Left colon (tissue), 2 donors: ENCODE measurements at regions not wholly inside any gene's neighbourhood (a gene's known extent, or its start where the extent isn't known, plus 50 kb on each side); places are given as distances from the start of the nearest gene placed in this dataset.

Experiments
- ATAC-seq: fragments of 200-7000 bp; cut with Tn5 transposase; one replicate; pipeline ENCODE4 v1.9.1; 2020; ENCODE audit warnings: mild to moderate bottlenecking, moderate library complexity
- DNase-seq, 2 donors: peaks; one replicate each; pipeline ENCODE4 v3.0.0-alpha.2; 2020
- intact Hi-C, 2 donors: fragments of 100-400 bp; cut with DNase I in 1 of 2; cut with micrococcal nuclease in 1 of 2; formaldehyde crosslinking; loops; one replicate each; pipeline versions ENCODE4 v1.11.2 to v1.14.0; 2022; cut with DNase I, micrococcal nuclease
- donor health status: DM: no; HTN: no; CAD: no.
- donor health status: DM: yes; HTN: yes; CAD: no.

DNA sequence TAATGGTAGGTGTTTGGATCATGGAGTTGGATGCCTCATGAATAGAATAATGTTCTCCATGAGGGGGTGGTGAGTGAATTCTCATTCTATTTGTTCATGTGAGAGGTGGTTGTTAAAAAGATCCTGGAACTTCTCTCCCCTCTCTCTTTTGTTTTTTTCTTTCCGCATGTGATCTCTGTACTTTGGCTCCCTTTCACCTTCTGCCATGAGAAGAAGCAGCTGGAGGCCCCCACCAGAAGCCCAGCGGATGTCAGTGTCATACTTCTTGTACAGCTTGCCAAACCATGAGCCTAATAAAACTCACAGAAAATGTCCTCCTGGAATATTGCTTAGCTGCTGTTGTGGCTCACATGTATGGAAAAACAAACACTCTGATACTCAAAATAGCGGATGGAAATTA lies 1212.3 kb upstream of the NCAM2 start:
- ATAC-seq = no peak
- DNase-seq = no peak
- intact Hi-C loops = no loop called here

DNA sequence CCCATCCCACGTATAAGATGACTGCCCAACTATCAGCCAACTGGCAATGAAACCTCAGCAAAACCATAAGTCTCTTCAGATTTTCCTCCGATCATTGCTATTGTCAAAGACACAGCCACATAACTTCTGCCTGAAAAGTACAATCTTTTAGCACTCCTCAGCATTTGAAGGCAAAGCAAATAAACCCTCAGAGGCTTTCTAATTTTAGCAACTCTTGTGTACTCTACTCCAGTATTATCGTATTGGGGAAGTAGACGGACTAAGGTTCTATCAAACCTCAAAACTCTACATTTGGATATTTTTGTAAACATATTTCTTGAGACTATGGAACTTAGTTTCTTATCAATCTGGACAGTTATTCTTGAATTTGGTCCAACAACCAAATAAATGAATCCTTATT lies 1206.2 kb upstream of the NCAM2 start:
- intact Hi-C loops = no loop called here
- DNase-seq (no peak), ATAC-seq (no peak)

DNA sequence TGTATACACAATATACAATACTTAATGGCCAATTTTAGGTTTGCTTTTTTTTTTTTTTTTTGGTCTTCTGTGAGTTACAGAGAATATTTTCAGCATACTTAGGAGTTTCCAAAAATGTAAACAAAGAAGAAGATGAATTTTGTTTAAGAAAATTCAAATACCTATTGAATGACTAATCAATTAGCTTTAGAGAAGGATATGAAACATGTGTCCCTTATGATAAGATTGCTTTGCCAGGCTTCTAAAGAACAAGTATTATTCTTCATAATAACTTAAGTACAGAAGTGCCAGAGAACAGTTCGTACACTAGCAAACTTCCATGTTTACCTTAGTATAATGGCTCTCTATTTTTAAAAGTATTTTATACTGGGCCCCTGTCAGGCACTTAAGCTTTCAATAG lies 1191.0 kb upstream of the NCAM2 start:
- no peak for ATAC-seq

DNA sequence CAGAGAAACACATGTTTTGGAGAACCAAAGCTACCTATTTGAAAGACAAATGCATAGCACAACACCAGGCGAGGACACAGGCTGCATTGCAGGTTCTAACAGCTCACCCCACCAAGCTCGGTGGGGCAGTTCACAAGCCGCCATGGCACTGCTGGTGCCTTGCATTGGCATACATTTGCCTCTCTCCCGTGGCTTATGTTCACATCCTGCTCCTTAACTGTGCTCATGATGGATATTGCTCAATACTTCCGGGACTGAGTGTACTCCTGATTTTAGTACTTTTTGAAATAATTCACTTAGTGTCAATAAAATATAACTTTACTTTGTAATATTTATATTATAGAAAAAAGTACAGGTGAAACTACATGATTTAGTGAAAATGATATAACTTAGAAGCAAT lies 1187.4 kb upstream of the NCAM2 start:
- no peak for ATAC-seq

More for the DNA sequence above, 1191.0 kb upstream of the NCAM2 start:
- no peak for DNase-seq
- intact Hi-C loops = no loop called here

DNA sequence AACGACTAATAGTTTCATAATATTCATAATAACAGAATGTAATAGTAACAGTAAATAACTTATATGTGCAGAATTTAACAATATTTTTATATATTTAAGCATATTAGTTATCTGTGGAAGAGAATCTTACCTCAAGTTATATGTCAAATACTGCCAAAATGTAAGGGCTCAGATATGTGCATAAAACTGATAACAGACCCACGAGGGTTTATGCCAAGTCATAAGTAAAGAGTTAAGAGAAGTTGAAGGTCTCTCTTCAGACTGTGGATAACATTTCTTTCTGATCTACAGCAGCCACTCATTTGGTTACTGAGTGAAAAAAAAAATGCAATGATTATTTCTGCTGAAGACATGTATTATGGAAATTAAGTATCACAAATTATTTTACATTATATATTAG lies 1167.8 kb upstream of the NCAM2 start:
- intact Hi-C loops = no loop called here

More for the DNA sequence above, 1187.4 kb upstream of the NCAM2 start:
- intact Hi-C loops = no loop called here
- no peak for DNase-seq

DNA sequence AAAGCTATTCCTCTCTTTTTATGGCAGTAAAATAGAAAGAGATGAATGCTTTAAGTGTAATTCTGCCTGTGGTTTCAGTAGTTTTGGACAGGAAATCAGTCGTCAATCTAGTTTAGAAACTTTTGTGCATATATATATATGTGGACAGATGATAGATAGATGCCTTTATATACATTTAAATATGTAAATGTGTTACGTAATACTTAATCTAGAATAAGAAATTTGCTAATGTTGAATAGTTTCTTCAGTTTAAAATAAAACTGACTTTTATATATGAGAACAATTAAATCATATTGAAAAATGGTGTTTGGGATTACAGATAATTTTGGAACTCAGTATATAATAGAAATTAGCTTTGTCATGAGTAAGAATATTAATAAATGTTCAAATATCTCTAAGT lies 1165.7 kb upstream of the NCAM2 start:
- intact Hi-C loops = no loop called here
- ATAC-seq = no peak
- DNase-seq = no peak

More for the DNA sequence above, 1167.8 kb upstream of the NCAM2 start:
- DNase-seq (no peak), ATAC-seq (no peak)

DNA sequence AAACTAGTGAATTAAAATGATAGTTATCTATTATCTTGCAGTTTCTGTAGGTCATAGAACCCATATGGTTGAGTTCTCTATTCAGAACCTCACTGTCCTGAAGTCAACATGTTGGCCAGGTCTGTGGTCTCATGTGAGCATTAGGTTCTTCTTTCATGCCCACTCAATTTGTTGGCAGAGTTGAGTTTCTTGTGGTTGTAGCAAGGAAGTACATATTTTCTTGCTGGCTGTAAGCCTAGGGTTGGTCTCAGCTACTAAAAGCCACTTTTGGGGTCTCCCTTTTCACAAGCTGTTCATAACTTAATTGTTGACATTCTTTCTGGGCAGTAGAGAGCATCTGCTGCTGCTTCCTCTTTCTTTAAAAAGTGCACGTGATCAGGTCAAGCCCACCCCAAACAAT lies 1165.1 kb upstream of the NCAM2 start:
- ATAC-seq = no peak
- no peak for DNase-seq
- intact Hi-C loops = no loop called here

DNA sequence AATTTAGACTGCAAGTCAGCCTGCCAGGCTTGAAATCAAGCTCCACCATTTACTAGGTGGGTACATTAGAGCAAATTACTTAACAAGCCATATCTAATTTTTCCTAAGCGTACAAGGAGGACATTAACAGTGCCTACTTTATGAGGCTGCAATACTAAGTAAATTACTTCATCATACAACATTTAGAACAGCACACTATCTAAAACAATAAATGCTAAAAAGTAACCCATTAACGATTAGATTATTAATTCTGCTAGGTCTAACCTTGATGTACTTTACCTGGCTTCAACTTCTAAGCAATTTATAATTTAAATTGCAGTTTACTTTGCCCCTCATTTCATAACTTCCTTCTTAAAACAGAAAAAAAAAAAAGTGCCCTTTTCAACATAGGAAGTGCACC lies 1155.6 kb upstream of the NCAM2 start:
- no peak for DNase-seq
- ATAC-seq = no peak
- intact Hi-C loops = no loop called here

DNA sequence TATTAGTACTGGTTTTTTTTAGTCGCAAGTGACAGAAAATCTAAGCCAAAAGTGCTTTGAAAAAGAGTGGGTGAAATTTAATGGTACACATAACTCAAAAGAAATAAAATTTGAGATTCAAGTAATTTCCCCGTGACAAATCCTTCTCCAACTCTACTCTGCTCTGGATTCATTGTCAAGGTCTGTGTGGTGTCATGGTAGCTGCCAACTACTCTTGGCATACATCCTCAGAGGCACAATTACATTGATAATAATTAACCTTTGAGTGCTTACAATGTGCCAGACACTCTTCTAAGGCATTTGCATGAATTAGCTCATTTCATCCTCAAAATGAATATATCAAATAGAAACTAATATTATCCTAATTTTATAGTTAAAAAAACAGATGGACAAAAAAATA lies 1153.9 kb upstream of the NCAM2 start:
- intact Hi-C loops = no loop called here
- DNase-seq = no peak
- ATAC-seq = no peak

DNA sequence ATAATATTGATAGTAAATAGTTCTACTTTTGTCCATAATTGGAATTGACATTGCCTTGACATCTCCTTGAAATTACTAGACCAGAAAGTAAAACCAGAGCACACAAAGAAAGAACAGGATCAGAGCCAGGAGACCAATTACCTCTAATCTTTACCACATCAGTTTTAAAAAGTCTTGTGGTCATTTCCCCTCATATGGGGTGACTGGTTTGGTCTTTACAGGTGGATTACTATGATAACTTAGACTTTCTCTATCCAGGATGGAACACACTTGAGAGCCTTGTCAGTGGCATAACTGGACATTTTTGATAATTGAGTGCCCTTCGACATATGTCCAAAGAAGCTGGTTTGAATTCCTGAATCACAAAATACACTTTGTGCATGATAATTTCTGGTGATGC lies 1148.1 kb upstream of the NCAM2 start:
- no peak for DNase-seq
- ATAC-seq = no peak
- intact Hi-C loops = no loop called here

DNA sequence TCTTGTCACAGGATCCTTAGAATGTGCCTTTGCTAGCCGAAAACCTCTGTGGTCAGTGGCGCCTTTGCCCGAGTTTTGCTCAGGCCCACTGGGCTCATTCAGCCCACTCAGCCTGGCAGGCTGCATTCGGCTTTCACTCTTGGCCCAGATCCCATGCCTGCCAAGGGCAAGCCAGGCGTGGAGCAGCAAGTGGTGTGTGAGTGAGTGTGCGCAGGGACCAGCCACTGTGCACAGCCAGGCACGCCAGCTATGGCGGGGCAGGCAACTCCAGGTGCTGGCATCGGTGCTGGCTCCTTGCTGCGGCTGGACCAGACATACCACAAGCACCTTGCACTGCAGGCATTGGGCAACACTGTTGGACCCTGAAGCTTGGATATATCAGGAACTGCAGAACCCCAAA lies 1145.1 kb upstream of the NCAM2 start:
- DNase-seq = no peak
- intact Hi-C loops = no loop called here
- no peak for ATAC-seq

DNA sequence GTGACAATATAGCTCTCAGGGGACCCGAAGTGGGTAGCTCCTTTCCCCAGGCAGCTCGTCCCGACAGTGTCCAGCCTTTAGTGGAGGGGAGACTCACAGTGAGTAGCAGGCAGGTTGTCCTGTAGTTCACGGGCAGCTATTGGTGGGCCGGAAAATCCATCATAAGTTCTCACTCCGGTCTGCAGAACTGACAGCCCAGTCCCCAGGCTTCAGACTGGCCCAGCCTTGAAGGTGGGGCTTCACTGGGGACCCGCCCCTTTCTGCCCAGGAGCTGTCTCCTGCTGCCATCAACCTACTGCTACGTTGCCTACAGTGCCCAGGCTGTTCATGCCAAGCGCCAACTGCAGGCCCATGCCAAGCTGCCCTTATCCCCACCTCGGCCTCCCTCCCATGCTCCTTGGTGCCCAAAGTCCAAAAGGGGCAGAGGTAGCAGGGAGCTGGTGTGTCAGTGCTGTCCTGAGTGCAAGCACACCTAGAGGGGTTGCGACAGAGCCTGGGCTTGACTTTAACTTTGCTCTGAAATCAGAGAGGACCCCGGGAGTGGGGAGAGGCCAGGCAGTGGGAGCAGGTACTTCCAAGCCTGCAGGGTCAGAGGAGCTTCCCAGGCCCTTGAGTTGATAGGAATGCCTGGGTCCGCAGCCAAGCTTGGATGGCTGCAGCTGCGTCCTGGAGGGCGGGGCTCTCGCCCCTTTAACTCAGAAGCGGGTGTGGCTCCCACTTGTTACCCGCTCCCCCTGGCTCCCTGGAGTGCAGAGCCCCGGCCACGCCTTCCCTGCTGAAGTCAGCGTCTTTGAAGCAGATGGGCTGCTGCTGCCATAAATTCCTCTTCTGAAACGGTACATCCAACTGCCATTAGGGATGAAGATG lies 1144.3 kb upstream of the NCAM2 start:
- no peak for ATAC-seq
- intact Hi-C loops = no loop called here
- no peak for DNase-seq

DNA sequence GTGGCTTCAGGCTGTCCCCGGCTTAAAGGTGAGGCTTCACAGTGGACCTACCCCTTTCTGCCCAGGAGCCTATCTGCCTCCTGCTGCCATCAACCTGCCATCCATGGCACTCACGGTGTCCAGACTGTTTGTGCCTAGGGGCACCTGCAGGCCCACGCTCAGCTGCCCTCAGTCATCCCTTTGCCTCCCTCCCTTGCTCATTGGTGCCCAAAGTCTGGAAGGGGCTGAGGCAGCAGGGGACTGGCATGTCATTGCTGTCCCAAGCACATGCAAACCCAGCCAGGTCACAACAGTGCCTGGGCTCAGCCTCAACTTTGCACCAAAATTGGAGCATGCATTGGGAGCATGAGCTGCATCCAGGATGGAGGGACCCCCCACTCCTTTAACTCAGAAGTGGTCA lies 1142.7 kb upstream of the NCAM2 start:
- ATAC-seq (no peak), DNase-seq (no peak)
- intact Hi-C loops = no loop called here

DNA sequence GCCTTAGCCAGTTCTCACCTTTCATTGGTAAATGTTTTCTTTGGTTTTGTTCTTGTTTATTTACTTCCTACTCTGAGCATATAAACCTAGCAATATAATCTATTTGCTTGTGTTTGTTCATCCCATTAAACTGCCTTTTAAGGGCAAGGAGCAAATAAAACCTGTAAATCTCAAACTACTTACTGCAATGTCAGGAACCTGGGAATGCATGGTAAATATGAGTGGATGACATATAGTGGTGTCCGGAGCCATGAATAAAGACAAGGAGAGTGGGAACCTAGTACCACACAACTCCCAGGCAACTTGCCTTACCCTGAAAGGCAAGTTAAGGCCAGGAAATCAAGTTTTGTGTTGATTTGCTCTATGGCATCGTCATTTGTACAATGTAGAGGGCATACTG lies 1133.7 kb upstream of the NCAM2 start:
- no peak for ATAC-seq
- DNase-seq = no peak
- intact Hi-C loops = no loop called here

DNA sequence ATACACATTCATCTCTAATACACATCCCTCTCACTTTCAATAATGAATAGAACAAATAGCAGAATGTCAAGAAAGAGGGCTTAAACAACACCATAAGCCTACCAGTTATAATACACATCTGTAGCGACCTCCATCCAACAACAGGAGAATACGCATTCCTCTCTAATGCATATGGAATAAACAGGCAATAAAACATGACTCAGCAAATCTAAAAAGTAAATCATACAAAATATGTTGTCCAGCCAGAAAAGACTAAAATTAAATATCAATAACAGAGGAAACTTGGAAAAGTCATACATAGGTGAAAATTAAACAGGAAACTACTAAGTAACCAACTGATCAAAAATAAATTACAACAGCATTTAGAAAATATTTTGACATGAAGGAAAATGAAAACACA lies 1127.5 kb upstream of the NCAM2 start:
- intact Hi-C loops = no loop called here
- no peak for DNase-seq
- no peak for ATAC-seq

DNA sequence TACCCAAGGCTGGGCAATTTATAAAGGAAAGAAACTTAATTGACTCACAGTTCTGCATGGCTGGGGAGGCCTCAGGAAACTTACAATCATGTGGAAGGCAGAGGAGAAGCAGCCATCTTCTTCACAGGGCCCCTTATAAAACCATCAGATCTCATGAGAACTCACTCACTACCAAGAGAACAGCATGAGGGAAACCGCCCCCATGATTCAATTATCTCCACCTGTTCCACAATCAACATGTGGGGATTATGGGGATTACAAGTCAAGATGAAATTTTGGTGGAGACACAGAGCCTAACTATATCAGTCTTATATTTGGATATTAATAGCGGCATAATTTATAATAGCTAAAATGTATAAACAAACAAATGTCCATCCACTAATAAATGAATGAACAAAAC lies 1123.7 kb upstream of the NCAM2 start:
- no peak for DNase-seq
- intact Hi-C loops = no loop called here
- ATAC-seq = no peak

DNA sequence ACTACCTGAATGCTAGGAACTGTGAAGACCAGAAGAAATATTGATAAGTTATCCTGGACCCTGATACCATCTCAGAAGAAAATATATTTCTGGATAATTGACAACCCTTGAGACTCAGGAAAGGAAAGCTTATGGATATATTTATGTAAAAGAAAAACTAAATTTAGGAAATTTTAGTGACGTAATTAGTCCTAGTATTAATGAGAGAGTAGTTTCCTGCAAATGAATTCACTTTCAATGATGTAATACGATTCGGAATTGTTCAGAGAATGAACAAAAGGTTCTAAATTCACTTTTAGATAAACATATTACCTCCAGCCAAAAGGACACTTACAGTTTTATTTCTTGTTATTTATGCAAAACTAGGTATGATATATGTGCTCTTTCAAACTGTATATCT lies 1120.1 kb upstream of the NCAM2 start:
- ATAC-seq (no peak), DNase-seq (no peak)
- intact Hi-C loops = no loop called here

DNA sequence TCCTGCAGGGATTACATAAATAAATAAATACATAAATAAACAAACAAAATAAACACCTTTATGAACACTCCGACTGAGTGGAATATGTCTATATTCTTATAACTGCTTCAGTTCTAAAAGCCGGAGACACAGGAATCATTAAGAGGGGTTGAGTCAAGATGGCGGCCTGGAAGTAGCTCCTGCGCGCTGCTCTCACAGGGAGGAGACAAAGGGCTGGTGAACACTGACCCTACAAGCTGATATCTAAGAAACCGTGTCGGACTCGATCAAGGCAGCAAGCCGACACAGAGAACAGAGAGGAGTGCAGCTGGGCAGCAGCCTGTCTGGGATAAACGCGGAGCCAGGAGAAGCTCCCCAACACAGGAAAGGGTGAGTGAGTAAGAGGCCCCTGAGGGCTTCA lies 1098.6 kb upstream of the NCAM2 start:
- intact Hi-C loops = no loop called here
- DNase-seq (no peak), ATAC-seq (no peak)

DNA sequence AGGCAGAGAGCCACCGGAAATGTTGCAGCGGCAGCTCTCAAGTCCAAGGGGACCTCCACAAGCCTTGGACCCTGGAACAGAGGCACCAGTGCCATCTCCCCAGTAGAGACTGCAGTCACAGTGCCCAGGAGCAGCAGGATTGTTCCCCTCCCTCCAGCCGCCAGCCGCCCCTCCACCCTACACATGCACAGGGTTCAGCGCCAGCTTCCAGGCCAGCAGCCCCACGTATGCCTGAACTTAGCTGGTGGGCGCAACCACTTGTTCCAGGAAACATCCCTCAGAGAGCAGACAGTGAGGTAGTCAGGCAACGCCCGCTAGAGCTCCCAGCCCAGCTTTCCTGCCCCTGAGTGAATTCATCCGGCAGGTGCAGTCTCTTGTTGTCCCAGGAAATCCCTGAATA lies 1098.1 kb upstream of the NCAM2 start:
- intact Hi-C loops = no loop called here
- ATAC-seq = no peak
- no peak for DNase-seq

DNA sequence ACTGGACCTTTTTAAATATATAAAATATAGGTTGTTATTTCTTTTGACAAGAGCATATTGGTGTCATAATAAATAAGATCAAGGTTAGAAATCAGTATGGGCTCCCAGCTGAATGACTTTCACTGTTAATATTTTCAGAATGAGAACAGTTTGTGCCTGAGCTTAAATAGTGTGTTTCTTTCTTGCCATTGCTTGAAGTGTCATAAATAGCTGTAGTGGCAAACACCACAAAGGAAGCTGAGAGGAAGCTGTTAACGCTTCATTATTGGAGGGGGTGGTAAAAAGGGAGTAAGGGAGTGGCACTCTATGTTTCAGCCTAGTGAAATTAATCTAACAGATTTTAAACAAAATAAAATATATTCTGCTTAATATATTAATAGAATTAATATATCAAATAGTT lies 1089.8 kb upstream of the NCAM2 start:
- intact Hi-C loops = no loop called here
- DNase-seq = no peak
- ATAC-seq = no peak

DNA sequence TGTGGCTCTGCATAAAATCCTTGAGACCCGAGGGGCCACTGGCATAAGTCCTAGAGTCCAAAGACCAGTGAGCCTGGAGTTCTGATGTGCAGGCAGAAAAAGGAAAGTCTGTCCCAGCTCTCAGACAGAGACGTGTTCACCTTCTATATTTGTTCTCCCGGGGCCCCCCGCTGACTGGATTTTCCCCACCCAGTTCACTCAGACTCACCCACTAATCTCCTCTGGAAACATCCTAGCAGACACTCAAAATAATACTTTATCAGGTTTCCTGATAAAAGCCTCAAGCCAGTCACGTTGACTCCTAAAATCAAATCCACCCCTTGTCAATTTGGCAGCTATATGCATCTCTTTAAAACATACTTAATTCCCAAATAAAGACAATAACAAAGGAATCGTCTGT lies 1084.2 kb upstream of the NCAM2 start:
- no peak for ATAC-seq
- DNase-seq = no peak
- intact Hi-C loops = no loop called here
